Kidney (tissue), 13 donors: ENCODE measurements at regions not wholly inside any gene's neighbourhood (a gene's known extent, or its start where the extent isn't known, plus 50 kb on each side); places are given as distances from the start of the nearest gene placed in this dataset.

Source experiments
- DNase-seq, 5 donors: peaks; one replicate each; pipeline ENCODE4 v3.0.0-alpha.2; 2013 to 2020
- FAIRE-seq: peaks from 2 replicates; lab custom pipeline; 2012; peaks lifted over from hg19 to GRCh38; lab: Jason Lieb, UNC
- H3K27ac ChIP-seq, 2 donors: one replicate each; pipeline ENCODE4 v1.7.0; 2013; ENCODE audit warnings: low read depth in 2 of 2, low read length in 2 of 2, inconsistent platforms in 1 of 2
- H3K27me3 ChIP-seq: one replicate; pipeline ENCODE4 v1.7.1; 2013; ENCODE audit warnings: low read length, inconsistent platforms; ENCODE audit not compliant: control insufficient read depth, insufficient read depth
- H3K36me3 ChIP-seq, 3 donors: one replicate each; pipeline versions ENCODE4 v1.7.0 to v1.7.1; 2013; ENCODE audit warnings: low read length in 3 of 3, control low read depth in 1 of 3, inconsistent platforms in 1 of 3; ENCODE audit not compliant: insufficient read depth in 3 of 3, control insufficient read depth in 2 of 3
- H3K4me1 ChIP-seq, 3 donors: one replicate each; pipeline versions ENCODE4 v1.7.0 to v1.7.1; 2013; ENCODE audit warnings: low read length in 3 of 3, inconsistent platforms in 1 of 3, low read depth in 1 of 3; ENCODE audit not compliant: control insufficient read depth in 2 of 3, insufficient read depth in 2 of 3
- H3K4me3 ChIP-seq, 3 donors: one replicate each; pipeline versions ENCODE4 v1.7.0 to v1.8.1; 2013; ENCODE audit warnings: low read length in 3 of 3, control low read depth in 1 of 3, inconsistent platforms in 1 of 3
- H3K9ac ChIP-seq, 3 donors: one replicate each; pipeline versions ENCODE4 v1.7.0 to v1.7.1; 2013; ENCODE audit warnings: low read length in 3 of 3, control low read depth in 1 of 3, inconsistent platforms in 1 of 3
- H3K9me3 ChIP-seq, 3 donors: one replicate each; pipeline versions ENCODE4 v1.7.0 to v1.7.1; 2013; ENCODE audit warnings: low read length in 3 of 3, control low read depth in 1 of 3, inconsistent platforms in 1 of 3; ENCODE audit not compliant: control insufficient read depth in 2 of 3, insufficient read depth in 1 of 3
- CTCF ChIP-seq: IDR thresholded peaks from 3 replicates; pipeline ENCODE4 v1.5.1; 2012; ENCODE audit warnings: mild to moderate bottlenecking, moderate library complexity, borderline replicate concordance; ENCODE audit not compliant: insufficient read depth; ENCODE audit errors: extremely low read depth
- intact Hi-C: fragments of 100-400 bp; cut with DNase I; formaldehyde crosslinking; loops from one replicate; pipeline ENCODE4 v1.11.1; 2022
- donor health status: control.
- donor health status: control.
- donor health status: control.
- donor health status: control.
- donor health status: control.
- donor health status: DM: yes; HTN: yes; CAD: no.
- donor health status: Normal renal cell carcinoma (clear cell type).

- H3K4me1 ChIP-seq, result peaks cover 0 to 11% (median 10%) of the 10 kb centered on the region in 3 donors
- FAIRE-seq, result no peak
- H3K4me3 ChIP-seq, result no peak overlapping the region
- no peaks in the 10 kb centered on the region for H3K27me3 ChIP-seq
- intact Hi-C loops, result no loop called here
- no peaks in the 10 kb centered on the region for H3K9me3 ChIP-seq
- no peak overlapping the region for H3K9ac ChIP-seq
- DNase-seq, result no peak
- H3K27ac ChIP-seq, result no peak overlapping the region
- TF ChIP-seq CTCF, result no peak
- no peaks in the 10 kb centered on the region for H3K36me3 ChIP-seq
Measured at GRCh38 chr2:15805772-15806171, 134.6 kb upstream of the MYCN start.

- Histone ChIP-seq H3K27ac (no peak overlapping the region), H3K9ac (no peak overlapping the region), H3K27me3 (no peaks in the 10 kb centered on the region), H3K4me1 (peaks cover 0 to 15% (median 12%) of the 10 kb centered on the region in 3 donors), H3K9me3 (no peaks in the 10 kb centered on the region), H3K4me3 (no peak overlapping the region), H3K36me3 (no peaks in the 10 kb centered on the region)
- no peak for TF ChIP-seq CTCF
- FAIRE-seq (no peak), DNase-seq (no peak)
- intact Hi-C loops, result no loop called here
Measured at GRCh38 chr2:15806801-15807417, 133.4 kb upstream of the MYCN start.

GRCh38 chr2:15807418-15808203, 132.7 kb upstream of the MYCN start:
- Histone ChIP-seq H3K9me3 (no peaks in the 10 kb centered on the region), H3K27me3 (no peaks in the 10 kb centered on the region), H3K9ac (no peak overlapping the region), H3K27ac (no peak overlapping the region), H3K36me3 (no peaks in the 10 kb centered on the region), H3K4me3 (no peak overlapping the region), H3K4me1 (peaks cover 0 to 12% (median 11%) of the 10 kb centered on the region in 3 donors)
- TF ChIP-seq CTCF, result no peak
- FAIRE-seq (no peak), DNase-seq (peak in 2 of 5 donors; percentile 41 to 74)
- intact Hi-C loops, result no loop called here
